ENCODE measurements at regions not wholly inside any gene's neighbourhood (a gene's known extent, or its start where the extent isn't known, plus 50 kb on each side); places are given as distances from the start of the nearest gene placed in this dataset.
"Not testable (repeated sequence)": the region's sequence is repeated elsewhere in the genome, so short reads cannot be mapped to it uniquely, and the experiment has no call there.

DNA sequence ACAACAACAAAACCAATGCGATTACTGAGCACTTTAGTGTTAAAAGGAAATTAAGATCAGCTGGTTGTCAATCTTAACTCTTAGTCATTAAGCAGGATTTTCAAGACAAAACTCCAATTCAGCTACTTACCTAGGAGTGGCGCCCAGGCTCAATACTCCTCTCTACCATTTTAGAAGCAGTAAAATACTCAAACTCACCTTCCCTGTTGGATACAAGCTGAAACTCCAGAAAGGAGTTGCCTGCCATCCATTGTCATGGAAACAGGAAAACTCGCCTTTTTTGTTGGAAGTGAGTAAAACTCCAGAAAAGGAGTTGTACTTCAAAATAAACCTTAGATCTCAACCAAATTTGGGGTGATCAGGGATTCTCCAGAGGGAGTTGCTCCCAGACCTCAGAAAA is 127.0 kb upstream of the F3 start:
- DNase-seq, result no peak

DNA sequence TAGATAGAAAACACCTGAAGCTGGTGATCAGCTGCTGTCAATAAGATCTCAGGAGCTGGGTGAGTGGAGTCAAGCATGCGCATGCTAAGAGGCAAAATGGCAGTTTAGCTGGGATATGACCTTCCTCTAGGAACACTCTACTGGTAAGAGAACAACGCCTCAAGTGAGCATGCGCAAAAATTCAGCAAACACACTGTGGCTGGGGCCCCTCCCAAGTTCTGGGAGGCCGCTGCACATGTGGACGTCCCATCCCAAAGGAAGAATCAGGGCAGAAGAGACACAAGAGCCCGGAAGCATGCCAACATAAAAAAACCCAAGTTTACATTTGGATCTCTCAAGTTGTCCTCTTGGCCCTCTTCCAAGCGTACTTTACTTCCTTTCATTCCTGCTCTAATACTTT is 126.3 kb upstream of the F3 start:
- no peak for DNase-seq

DNA sequence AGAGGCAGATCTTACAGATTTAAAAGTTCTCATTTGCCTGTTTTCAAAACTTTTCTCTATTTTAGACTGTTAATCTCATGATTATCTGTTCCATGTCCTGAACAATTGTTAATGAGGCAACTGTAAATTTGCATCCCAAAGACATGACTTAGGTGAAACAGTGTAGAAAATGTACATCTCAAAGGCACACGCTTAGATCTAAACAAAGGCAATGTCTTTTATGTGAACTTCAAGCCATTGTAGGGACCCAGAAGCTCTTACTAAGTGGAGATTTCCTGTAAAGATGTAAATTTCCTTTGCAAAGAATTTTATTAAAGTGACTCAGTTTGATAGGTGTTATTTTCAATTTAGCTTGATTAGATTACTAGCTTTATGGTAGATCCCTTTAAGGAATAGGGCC is 125.2 kb upstream of the F3 start:
- DNase-seq, result no peak

DNA sequence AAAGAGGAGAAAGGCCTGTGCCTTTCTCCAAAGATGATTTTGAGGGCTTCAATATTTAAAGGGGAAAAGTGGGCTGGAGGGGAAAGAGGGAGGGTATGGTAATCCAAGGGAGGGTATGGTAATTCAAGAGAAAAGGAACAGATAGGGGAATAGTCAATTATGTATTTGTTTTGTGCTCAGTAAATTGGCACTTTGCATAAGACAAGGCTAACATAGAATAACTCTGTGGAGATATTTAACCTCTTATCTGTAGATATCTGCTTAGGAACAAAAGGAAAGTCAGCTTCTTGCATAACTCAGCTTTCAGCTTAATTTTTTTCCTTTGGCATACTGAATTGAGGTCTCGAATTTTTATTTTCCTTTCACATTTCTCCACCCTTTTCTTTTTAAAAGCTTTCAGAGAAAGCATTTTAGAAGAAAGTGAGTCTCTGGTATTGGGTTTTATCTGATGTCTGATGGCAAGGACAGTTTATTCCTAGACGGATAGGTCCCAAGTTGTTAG is 119.9 kb upstream of the F3 start:
- no peak for DNase-seq

DNA sequence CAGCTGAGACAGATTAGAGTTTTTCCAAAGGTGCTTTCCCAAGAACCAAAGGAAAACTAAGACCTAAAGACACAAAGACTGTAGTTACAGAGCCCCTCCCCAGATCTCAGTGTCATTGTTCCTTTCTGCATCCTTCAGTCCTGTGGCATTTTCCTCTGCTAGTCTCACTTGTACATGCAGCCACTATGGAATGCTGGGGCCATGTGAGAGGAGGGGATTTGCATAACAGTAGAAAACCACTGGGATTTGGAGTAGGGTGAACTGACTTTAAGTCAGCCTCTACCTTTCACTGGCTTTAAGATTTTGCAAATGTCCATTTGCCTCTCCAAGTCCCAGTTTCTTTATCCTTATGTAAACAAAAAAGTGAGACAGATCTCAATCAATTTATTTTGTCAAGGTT is 119.4 kb upstream of the F3 start:
- DNase-seq, result no peak

DNA sequence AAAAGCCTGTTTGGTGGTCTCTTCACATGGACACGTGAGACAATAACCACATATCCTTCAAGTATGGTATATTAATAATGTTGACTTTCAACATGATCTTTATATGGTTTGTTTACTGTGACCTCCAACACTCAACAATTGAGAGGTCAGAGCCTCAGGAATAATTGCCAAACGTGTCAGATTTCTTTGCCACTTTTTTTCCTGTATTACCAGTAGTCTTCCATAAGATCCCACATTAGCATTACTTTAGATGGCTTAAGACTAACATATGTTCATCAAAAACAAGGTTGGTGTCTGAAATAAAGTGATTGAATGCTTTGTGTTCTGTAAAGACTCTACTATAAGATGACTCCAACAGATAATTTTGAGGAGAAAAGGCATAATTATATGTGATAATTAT is 118.7 kb upstream of the F3 start:
- no peak for DNase-seq

DNA sequence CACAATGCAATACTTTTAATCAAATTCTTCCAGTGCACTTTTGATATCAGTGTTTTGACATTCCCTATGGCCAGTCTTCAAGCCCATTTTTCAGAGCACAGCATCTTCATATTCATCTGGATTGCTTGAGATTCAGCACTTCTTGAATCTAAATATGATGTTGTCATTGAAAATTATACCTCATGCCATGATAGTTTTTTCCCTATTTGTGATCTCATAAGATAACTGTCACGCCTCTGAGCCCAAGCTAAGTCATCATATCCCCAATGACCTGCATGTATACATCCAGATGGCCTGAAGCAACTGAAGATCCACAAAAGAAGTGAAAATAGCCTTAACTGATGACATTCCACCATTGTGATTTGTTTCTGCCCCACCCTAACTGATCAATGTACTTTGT is 117.6 kb upstream of the F3 start:
- not testable (repeated sequence) for DNase-seq

DNA sequence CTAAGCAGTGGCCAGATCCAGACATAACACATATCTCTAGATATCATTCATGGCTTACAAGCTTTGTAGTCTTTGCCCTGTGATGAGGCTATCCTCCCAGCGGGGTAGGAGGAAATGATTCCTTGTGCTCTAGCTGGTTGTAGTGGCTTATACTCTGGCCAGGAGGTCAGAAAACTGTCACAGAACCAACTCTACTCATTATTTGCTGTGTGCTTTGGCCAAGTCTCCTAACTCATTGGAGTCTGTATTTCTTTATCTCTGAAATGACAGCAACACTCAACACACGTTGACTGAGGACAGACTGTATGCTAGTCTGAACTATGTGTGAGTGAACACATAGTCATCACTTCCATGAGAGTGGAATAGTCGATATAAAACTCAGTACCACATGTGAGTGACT is 116.7 kb upstream of the F3 start:
- no peak for DNase-seq

DNA sequence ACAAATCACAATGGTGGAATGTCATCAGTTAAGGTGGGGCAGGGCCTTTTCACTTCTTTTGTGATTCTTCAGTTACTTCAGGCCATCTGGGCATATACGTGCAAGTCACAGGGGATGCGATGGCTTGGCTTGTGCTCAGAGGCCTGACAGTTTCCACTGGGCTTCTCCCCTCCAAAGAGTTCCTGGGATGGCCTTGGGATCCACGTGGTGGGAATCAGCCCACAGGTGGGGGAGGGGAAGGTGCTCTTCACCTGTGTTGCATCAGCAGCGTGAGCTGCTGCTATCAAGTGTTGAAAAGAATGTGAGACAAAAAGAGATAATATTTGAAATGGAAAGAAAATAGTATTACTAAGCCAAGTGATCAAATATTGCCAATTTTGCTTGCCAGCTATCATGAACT is 116.2 kb upstream of the F3 start:
- not testable (repeated sequence) for DNase-seq

DNA sequence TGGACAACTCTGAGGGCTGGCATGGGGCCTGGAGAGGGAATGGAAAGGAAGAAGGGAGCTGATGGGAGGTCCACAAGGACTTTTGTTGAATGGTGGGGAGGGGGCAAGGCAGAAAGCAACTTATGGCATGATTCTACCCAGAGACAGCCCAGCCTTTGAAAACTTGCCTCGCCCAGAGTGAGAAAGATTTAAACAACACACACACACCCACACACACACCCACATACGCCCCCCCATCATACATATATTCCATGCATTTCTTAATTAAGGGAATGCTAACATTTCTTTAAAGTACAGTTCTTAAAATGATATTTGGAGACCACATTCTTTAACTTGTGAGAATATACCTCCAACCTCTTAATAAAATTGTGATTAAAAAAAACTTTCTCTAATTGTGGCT is 115.4 kb upstream of the F3 start:
- DNase-seq, result no peak

DNA sequence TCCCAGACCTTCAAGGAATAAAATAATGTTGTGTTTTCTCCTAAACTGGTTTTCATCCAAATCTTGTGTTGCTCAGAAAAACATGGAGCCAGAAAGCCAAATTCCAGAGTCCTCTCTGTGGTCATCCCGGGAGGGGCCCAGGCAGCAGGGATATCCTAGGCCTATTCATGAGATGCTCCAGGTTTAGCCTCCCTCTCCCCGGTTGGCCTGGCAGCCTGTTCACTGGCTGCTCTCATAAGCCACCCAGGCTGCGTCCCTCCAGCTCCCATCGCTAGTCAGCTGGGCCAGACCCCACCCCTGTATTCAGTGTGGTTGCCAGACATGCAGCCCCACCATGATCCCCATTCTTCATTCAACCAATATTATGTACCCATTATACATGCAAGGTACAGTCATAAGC is 113.4 kb upstream of the F3 start:
- DNase-seq, result no peak

DNA sequence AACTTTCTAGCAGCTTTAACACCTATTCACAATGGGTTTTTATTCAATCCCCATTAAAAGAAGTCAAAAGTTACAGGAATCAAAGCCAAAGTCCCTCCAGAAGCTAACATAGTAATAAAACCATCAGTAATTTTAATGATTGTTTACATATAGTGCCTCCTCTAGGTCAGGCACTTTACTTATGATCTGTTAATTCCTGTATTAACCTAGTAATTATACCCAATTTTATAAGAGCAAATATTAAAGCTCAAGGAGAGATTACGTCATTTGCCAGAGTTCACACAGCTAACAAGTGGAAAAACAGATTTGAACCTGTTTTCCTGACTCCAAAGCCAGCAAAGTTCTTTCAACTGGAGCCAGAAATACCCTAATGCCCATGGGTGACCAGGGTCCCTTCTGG is 112.9 kb upstream of the F3 start:
- no peak for DNase-seq

DNA sequence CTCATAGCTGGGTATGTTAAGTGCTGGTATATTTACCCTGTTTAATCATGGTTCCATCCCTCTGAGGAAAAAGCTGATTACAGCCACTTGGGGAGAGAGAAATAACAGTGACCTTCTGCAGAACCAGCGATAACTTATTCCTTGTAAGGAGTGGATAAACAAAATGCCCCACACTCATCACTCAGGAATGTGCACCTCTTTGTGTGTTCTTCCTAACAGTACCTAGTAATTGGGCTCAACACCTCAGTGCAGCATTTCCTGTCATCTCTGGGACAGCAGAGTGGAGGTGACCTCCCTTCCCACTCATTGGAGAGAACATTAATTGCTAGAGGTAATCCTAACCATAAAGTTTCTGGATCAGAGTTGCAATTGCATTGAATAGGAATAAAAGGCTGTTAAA is 112.5 kb upstream of the F3 start:
- DNase-seq, result no peak

DNA sequence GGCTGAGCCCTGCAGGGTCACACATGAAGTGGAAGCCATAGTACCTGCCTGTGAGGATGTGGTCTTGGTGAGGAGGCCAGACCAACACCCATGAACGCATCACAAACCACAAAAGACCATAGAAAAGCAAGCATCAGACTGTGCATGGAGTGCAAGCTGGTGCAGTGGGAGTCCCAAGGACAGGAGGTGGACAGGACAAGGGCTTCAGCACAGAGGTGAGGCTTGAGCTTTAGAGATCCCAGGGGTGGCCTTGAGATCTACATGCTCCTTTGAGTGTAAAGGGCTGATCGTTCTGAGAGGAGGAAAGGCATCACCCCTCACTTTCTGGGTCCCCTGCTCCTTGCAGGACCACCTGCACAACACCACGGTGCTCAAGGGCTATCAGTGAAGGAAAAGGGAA is 111.9 kb upstream of the F3 start:
- DNase-seq, result no peak

DNA sequence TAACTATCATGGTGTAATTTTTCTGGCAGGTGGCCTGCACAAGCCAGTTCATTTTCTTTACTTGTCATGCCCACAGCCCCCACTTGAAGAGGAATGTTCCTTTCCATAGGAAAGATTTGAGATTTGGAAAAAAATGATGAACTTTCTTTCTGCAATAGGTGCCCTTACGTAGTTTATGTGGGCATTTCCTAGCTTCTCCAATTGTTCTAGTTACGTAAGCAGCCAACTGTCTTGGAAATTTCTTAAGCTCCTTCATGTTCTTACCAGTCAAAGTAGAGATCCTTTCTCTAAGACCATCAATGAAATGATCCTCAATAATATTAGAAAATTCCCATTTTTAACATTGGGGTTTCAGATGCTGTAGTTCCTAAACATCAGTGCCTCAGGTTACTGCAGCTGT is 109.5 kb upstream of the F3 start:
- DNase-seq, result no peak

DNA sequence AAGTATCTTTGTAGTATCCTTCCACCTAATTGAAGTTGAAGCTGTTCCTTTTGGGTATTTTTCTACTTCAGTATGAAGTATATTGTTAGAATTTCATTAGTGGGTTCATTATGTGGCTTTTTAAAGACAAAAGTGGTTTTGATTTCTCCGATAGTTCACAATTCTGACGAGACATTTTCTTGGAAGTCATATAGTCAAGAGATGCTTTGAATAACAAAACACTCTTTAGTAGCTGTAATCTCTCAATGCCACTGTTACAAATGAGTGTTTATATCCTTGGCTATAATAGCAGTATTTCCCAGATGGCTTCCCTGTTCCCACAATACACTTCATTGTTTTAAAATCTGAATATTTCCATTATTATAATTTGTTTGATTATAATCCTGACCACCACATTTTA is 108.7 kb upstream of the F3 start:
- no peak for DNase-seq

DNA sequence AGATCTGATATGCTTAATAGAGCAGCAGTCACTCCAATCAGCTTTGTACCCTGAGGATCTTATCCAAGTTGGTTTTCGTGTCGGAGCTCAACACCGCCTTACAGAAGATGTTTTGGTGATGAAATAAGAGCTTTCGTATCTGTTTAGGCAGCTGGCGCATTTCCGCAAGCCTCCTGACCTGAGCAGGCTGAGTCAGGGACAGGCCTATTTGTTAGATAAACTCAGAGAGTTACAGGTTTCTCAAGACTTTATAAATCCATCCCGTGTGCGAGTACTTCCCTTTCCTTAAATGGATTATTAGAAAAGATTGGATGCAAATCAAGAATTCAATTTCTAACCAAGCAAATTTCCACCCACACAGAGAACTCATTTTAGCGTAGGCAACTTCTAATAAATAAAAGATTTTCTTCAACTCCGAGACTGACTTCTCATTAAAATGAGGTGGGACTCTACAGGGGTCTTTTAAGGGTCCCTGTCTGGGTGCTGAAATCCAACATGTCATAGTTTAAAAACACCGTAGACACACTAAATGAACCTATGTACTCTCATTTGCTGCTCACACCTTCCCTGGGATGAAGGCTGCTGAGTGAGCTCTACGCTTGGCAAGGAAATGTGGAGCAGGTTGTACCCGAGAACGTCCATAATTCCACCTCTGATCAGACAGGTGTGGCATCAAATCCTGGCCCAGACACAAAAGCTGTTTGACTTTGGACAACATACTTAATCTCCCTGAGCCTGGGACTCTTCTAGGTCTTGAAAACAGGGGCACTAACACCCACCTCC is 106.9 kb upstream of the F3 start:
- no peak for DNase-seq

DNA sequence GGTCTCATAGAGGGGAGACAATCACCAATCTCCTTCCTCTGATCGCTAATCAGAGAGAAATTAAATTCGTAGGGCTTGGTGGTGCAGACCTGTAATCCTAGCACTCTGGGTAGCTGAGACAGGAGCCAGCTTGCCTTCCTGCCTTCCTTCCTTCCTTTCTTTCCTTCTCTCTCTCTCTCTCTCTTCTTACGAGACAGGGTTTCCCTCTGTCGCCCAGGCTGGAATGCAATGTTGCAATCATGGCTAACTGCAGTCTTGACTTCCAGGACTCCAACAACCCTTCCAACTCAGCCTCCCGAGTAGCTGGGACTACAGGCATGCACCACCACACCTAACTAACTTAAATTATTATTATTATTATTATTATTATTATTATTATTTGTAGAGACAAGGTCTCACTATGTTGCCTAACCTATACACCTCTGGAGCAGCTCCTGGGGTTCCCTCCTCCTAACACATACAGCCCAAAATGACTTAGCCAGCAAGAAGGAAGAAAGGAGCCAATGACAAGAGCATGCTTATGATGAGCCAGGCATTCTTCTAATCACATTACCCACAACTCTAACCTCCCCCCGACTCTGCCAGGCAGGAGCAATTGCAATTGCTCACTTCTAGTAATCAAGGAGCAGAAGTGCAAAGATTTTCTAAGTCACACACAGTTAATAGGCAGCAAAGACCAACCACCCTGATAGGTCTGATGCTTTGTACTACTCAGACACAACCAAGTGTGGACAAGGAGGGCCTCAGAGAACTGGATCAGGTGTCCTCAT is 105.4 kb upstream of the F3 start:
- DNase-seq, result no peak

DNA sequence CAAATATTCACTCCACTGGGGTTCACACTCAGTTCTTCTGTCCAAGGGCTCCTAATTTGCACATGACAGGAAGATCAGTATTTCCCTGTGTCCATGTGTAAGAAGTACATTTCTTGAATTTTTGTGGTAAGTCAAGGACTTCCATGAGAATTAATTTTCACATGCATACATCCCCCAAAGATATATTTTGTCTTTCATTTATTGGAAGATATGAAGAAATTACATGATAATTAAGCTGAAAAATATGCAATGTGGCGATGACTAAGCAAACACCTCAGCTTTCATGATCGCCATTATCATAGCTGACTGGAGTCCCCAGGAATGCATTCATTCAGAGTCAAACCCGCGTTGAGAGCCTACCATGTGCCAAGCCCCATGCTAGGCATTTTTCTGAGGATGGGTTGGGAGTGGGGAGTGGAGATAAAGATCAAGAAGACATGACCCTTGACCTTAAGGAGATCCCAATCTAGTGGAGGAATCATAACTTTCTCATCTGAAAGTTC is 104.6 kb upstream of the F3 start:
- no peak for DNase-seq

DNA sequence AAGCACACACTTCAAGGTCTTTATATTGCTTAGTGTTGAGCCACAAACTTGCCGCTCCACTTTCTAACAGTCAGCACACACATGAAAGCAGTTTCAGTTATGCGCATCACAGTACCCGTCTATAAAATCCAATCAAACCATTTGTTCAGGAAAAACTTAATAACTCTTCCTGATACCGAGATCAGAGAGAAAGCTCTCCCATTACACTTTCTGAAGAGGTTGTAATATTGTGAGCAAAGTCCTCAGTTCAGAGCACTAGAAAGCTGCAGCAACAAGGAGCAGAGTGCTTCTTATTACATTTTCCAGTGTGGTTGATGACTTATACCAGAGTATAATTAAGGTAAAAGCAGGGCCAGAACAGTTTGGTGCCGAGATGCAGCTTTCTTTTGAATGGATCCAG is 102.8 kb upstream of the F3 start:
- no peak for DNase-seq

DNA sequence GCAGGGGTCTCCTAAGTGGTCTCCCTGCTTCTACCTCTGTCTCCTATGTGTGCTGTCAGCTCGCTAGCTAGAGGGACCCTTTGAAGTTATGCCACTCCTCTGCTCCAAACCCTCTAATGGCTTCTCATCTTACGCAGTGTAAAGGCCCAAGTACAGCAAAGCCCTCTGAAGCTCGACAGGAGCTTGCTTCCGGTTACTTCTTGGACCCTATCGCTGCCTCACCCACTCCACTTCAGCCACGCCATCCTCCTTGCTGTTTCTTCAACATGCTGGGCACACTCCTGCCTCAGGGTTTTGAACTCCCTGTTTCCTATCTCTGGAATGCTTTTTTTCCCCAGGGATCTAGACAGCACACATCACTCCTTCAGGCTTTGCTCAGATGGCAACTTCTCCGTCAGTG is 102.3 kb upstream of the F3 start:
- DNase-seq, result no peak

DNA sequence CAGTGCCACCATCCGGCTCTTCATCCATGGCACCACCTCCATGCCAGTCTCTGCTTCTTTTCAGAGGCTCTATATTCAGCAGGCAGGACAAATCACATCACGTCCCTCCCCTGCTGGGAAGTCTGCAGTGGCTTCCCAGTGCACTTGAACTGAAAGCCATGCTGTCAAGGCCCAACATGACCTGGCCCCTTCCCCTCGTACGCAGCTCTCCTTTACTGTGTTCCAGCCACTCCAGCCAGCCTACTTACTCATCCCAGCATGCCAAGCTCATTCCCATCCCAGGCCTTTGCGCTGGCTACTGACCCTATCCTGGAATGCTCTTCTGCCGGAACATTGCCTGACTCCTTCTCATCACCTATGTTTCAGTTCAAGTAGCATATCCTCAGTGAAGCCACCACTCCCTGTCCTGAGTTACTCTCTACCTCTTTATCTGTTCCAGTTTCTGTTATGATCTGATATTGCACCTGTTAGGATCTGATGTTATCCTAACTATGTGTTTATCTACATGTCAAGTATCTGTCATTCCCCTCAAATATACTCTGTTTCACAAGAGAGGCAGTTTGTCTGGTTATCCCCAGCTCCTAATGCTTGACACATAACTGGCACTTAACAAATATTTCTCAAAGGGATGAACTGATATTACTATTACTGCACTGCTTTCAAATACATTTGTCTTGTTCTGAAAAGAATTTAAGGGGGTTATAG is 101.2 kb upstream of the F3 start:
- no peak for DNase-seq

DNA sequence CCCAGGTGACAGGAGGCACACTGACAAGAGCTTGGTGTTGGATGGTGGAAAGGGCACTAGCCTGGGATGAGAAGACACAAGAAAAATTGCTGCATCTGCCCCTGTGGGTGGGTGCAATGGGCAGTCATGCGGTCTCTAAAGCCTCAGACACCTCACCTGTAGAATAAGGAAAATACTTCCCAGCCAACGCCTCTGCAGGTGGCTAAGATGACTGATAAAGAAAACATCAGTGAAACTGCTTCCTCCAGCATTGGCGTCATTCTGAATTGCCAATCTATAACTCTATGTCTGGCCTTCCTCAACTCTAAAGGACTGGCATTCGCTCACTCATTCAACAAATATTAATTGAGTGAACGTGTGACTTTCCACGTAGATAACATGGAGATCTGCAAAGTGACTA is 100.4 kb upstream of the F3 start:
- DNase-seq, result no peak

DNA sequence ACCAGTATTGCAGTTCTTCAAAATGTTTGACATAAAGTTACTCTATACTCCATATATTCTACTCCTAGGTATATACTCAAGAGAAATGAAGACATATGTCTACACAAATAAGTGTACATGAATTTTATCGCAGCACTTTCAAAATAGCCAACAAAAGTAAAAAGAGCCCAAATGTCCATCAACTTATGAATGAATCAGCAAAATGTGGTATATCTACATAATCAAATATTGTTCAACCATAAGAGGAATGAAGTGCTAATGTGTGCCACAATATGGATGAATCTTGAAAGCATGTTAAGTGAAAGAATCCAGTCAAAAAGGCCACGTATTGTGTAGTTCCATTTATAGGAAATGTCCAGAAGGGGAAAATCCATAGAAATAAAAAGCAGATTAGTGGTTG is 98.6 kb upstream of the F3 start:
- no peak for DNase-seq
